22Rv1 (cell line): ENCODE measurements at regions not wholly inside any gene's neighbourhood (a gene's known extent, or its start where the extent isn't known, plus 50 kb on each side); places are given as distances from the start of the nearest gene placed in this dataset.

ENCODE experiments used
- CTCF ChIP-seq: fragments of 450-650 bp; IDR thresholded peaks from 2 replicates; pipeline ENCODE4 v1.5.1; 2017; ENCODE audit warnings: mild to moderate bottlenecking
- ZFX ChIP-seq: fragments of 450-650 bp; IDR thresholded peaks from 2 replicates; pipeline ENCODE4 v1.6.1; 2017; ENCODE audit warnings: antibody characterized with exemption, borderline replicate concordance

DNA sequence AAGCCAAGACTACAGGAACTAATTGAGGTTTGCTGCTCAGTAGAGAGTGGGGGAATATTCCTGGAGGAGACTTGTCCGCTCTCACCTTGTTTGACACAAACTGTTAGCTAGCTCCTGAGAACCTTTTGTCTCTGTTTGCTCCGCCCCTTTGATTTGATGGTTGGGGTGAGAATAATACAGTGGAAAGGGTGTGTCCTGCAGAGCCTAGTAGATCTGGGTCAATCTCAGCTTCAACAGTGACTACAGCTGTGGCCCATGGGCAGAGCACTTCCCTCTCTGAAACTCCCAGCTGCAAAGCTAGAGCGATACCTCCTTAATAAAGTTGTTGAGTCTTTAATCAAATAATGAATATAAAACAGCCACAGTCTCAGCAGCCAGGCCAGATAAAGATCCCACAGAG is 576.7 kb downstream of the DIAPH3 start:
- TF ChIP-seq CTCF (no peak), ZFX (no peak)
